ENCODE measurements at regions not wholly inside any gene's neighbourhood (a gene's known extent, or its start where the extent isn't known, plus 50 kb on each side); places are given as distances from the start of the nearest gene placed in this dataset.

DNA sequence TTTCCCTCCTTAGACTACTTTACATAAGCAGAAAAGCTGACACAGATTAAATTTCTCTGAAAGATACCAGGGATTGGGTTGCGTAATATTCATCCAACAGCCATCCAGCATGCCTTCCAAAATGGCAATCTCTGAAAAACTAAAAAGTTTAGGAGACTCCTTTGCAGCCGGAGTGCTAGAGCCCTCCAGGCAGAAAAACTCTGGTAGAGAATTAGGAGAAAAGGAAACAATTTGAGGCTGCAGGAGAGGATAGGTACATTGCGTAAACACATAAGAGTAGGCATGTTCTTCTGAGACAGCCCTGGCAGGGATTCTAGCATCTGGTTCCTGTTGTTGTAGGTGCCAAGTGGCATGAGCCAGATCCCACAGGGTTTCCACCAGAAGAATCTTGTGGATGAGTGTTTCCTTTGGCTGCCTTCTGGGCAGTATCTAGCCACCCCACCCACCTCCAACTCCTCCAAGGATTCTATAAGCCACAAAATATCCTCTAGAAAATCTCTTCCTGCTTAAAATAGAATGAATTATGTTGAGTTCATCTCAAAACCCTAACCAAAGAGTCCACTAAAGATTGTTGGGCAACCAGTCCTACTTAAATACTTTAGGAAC is 402.4 kb downstream of the HGF start:
- POLR2A ChIA-PET = no interaction called here
- DNase-seq = no peak

DNA sequence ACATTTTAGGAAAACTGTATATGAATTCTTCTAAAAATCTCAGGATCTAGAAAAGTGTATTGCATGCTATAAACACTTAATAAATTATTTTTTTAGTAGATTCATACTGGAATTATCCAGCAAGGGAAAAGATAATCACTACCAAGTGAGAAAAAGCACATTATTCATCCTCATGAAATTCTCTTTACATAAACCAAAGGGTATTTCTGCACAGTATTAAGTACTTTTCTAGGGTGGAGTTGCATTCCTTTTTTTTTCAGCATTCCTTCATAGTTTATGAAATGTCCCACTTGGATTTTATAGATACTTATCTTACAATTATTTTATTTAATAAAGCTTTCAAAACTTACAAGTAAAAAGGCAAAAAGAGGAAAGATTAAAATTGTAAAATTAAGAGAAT is 403.3 kb downstream of the HGF start:
- Histone ChIP-seq H3K4me3 (ENCODE audit: low read length) (no peak overlapping the region), H3K9me3 (ENCODE audit: control insufficient read depth in 1 of 2, insufficient read depth in 1 of 2, low read length in 2 of 2) (peaks cover 0 to 4% of the 10 kb centered on the region in 2 experiments), H3K4me1 (ENCODE audit: insufficient read depth, low read length) (no peaks in the 10 kb centered on the region), H3K36me3 (ENCODE audit: insufficient read depth, low read length) (no peaks in the 10 kb centered on the region), H3K27me3 (ENCODE audit: control insufficient read depth in 1 of 2, insufficient read depth in 2 of 2, low read length in 2 of 2) (no peaks in the 10 kb centered on the region), H3K27ac (ENCODE audit: low read depth in 1 of 2, low read length in 2 of 2) (no peak overlapping the region)
- Mint-ChIP-seq H3K27ac (no peak overlapping the region), H3K4me3 (no peak overlapping the region), H3K27me3 (no peaks in the 10 kb centered on the region), H3K36me3 (ENCODE audit: low read depth) (no peaks in the 10 kb centered on the region), H3K4me1 (ENCODE audit: low read depth) (no peaks in the 10 kb centered on the region), H3K9me3 (no peaks in the 10 kb centered on the region)
- DNase-seq (no peak), ATAC-seq (ENCODE audit: poor library complexity) (no peak)
- ChIA-PET CTCF (no interaction called here), POLR2A (no interaction called here)
- TF ChIP-seq, protein P1, sequence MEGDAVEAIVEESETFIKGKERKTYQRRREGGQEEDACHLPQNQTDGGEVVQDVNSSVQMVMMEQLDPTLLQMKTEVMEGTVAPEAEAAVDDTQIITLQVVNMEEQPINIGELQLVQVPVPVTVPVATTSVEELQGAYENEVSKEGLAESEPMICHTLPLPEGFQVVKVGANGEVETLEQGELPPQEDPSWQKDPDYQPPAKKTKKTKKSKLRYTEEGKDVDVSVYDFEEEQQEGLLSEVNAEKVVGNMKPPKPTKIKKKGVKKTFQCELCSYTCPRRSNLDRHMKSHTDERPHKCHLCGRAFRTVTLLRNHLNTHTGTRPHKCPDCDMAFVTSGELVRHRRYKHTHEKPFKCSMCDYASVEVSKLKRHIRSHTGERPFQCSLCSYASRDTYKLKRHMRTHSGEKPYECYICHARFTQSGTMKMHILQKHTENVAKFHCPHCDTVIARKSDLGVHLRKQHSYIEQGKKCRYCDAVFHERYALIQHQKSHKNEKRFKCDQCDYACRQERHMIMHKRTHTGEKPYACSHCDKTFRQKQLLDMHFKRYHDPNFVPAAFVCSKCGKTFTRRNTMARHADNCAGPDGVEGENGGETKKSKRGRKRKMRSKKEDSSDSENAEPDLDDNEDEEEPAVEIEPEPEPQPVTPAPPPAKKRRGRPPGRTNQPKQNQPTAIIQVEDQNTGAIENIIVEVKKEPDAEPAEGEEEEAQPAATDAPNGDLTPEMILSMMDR (IDR thresholded peaks at IDR 0.05) = no peak
- intact Hi-C loops (cut with DNase I, micrococcal nuclease) = no loop called here

More for the DNA sequence above, 402.4 kb downstream of the HGF start:
- Mint-ChIP-seq H3K27ac (no peak overlapping the region), H3K27me3 (no peaks in the 10 kb centered on the region), H3K9me3 (no peaks in the 10 kb centered on the region), H3K4me1 (ENCODE audit: low read depth) (no peaks in the 10 kb centered on the region), H3K4me3 (no peak overlapping the region), H3K36me3 (ENCODE audit: low read depth) (no peaks in the 10 kb centered on the region)
- Histone ChIP-seq H3K4me1 (ENCODE audit: insufficient read depth, low read length) (no peaks in the 10 kb centered on the region), H3K4me3 (ENCODE audit: low read length) (no peak overlapping the region), H3K9me3 (ENCODE audit: control insufficient read depth in 1 of 2, insufficient read depth in 1 of 2, low read length in 2 of 2) (peaks cover 0 to 4% of the 10 kb centered on the region in 2 experiments), H3K36me3 (ENCODE audit: insufficient read depth, low read length) (no peaks in the 10 kb centered on the region), H3K27ac (ENCODE audit: low read depth in 1 of 2, low read length in 2 of 2) (no peak overlapping the region), H3K27me3 (ENCODE audit: control insufficient read depth in 1 of 2, insufficient read depth in 2 of 2, low read length in 2 of 2) (no peaks in the 10 kb centered on the region)
- intact Hi-C loops (cut with DNase I, micrococcal nuclease) = no loop called here
- CTCF ChIA-PET = no interaction called here
- no peak for ATAC-seq (ENCODE audit: poor library complexity)
- TF ChIP-seq, protein P1 (IDR thresholded peaks at IDR 0.05) = no peak

DNA sequence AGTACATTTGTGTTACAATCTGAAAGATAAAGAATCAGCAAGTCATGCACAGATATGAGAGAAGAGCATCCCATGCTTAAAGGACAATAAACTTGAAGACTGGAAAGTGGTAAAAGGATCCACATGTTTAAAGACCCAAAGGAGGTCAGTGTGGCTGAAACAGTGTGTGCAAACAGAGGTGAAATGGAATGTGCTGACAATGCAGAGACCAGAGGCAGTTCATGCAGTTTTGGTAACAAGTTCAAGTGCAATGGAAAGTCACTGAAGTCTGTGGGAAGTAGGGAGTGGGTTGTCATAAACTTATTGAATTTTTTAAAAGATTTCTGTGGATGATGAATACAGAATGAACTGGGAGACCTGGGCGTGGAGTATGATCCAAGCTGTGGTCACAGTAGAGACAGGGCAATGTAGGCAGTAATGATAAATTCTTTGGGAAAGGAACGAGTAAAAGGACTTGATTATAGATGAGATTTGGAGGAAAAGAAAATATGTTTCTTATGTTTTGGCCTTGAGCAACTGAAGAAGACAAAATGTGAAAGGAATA is 408.0 kb downstream of the HGF start:
- H3K36me3 Mint-ChIP-seq (ENCODE audit: low read depth) = no peaks in the 10 kb centered on the region
- DNase-seq (no peak), ATAC-seq (ENCODE audit: poor library complexity) (no peak)
- Histone ChIP-seq H3K36me3 (ENCODE audit: insufficient read depth, low read length) (no peaks in the 10 kb centered on the region), H3K4me1 (ENCODE audit: insufficient read depth, low read length) (no peaks in the 10 kb centered on the region), H3K27ac (ENCODE audit: low read depth in 1 of 2, low read length in 2 of 2) (no peak overlapping the region), H3K9me3 (ENCODE audit: control insufficient read depth in 1 of 2, insufficient read depth in 1 of 2, low read length in 2 of 2) (no peaks in the 10 kb centered on the region), H3K27me3 (ENCODE audit: control insufficient read depth in 1 of 2, insufficient read depth in 2 of 2, low read length in 2 of 2) (no peaks in the 10 kb centered on the region), H3K4me3 (ENCODE audit: low read length) (no peak overlapping the region)
- H3K27me3 Mint-ChIP-seq = no peaks in the 10 kb centered on the region
- H3K9me3 Mint-ChIP-seq = peaks cover 4% of the 10 kb centered on the region
- H3K4me1 Mint-ChIP-seq (ENCODE audit: low read depth) = no peaks in the 10 kb centered on the region
- H3K27ac Mint-ChIP-seq = no peak overlapping the region
- ChIA-PET POLR2A (no interaction called here), CTCF (no interaction called here)
- no peak overlapping the region for H3K4me3 Mint-ChIP-seq
- intact Hi-C loops (cut with DNase I, micrococcal nuclease) = no loop called here
- TF ChIP-seq, protein P1 (IDR thresholded peaks at IDR 0.05) = no peak
